GM12878 (cell line): ENCODE measurements at regions not wholly inside any gene's neighbourhood (a gene's known extent, or its start where the extent isn't known, plus 50 kb on each side); places are given as distances from the start of the nearest gene placed in this dataset.

Experiments used
- ATAC-seq: fragments of 200-7000 bp; cut with Tn5 transposase; 3 replicates; pipeline ENCODE4 v1.9.1; 2020; ENCODE audit warnings: mild to moderate bottlenecking, moderate library complexity
- BruUV-seq: library from RNA; stranded (reverse); fragments of 400-500 nt; replicated peaks from 2 replicates; lab custom pipeline; 2021; lab: Mats Ljungman, UMichigan
- CTCF ChIA-PET: fragments of 300-600 bp; sonication (Branson Sonifier 250); formaldehyde crosslinking; extraction: SDS; loops from one replicate; lab custom pipeline; 2021; ENCODE audit warnings: inconsistent platforms; lab: Yijun Ruan, JAX
- POLR2A ChIA-PET: fragments of 350-600 bp; formaldehyde crosslinking; extraction: SDS; loops from one replicate; lab custom pipeline; 2021; ENCODE audit warnings: inconsistent platforms; lab: Charles Lee
- RAD21 ChIA-PET: fragments of 300-600 bp; sonication (Branson Sonifier 250); formaldehyde crosslinking; loops from one replicate; lab custom pipeline; 2023; ENCODE audit warnings: antibody characterized with exemption; ENCODE audit not compliant: unreplicated experiment; lab: Charles Lee
- SMC1A ChIA-PET: fragments of 300-600 bp; sonication (Branson Sonifier 250); formaldehyde crosslinking; loops from one replicate; lab custom pipeline; 2023; ENCODE audit not compliant: unreplicated experiment, uncharacterized antibody; lab: Charles Lee
- DNase-seq: peaks from one replicate; pipeline ENCODE4 v3.0.0-alpha.2; 2011; ENCODE audit warnings: low read depth, low spot score
- FAIRE-seq: peaks from 3 replicates; lab custom pipeline; 2011; peaks lifted over from hg19 to GRCh38; lab: Jason Lieb, UNC
- H2AFZ ChIP-seq: 2 replicates; pipeline ENCODE4 v1.6.0; 2011; ENCODE audit warnings: low read depth, low read length, control low read depth; ENCODE audit not compliant: control insufficient read depth
- H3K27ac ChIP-seq: 2 replicates; pipeline ENCODE4 v1.5.1; 2011; ENCODE audit warnings: control low read depth; ENCODE audit not compliant: control insufficient read depth, insufficient read depth
- H3K27me3 ChIP-seq, 2 experiments: replicated peaks in 1 of 2; 2 replicates each; pipeline versions ENCODE4 v1.6.0 to v1.6.1; 2011; ENCODE audit warnings: low read length in 1 of 2; ENCODE audit not compliant: control insufficient read depth in 2 of 2, insufficient read depth in 2 of 2
- H3K36me3 ChIP-seq, 2 experiments: 2 replicates each; pipeline ENCODE4 v1.5.1; 2011; ENCODE audit warnings: low read length in 1 of 2; ENCODE audit not compliant: control insufficient read depth in 2 of 2, insufficient read depth in 2 of 2
- H3K4me1 ChIP-seq: 2 replicates; pipeline ENCODE4 v1.6.1; 2011; ENCODE audit warnings: mild to moderate bottlenecking, low read length, moderate library complexity, mixed read lengths; ENCODE audit not compliant: control insufficient read depth, insufficient read depth
- H3K4me2 ChIP-seq: 2 replicates; pipeline ENCODE4 v1.6.0; 2011; ENCODE audit warnings: control low read depth; ENCODE audit not compliant: control insufficient read depth, insufficient read depth
- H3K4me3 ChIP-seq: fragments of 200-600 bp; sonication (generic); 2 replicates; pipeline ENCODE4 v1.5.1; 2016
- H3K79me2 ChIP-seq: 2 replicates; pipeline ENCODE4 v1.6.0; 2011; ENCODE audit warnings: low read length; ENCODE audit not compliant: control insufficient read depth, insufficient read depth
- H3K9ac ChIP-seq: 2 replicates; pipeline ENCODE4 v1.8.0; 2011; ENCODE audit warnings: low read length, control low read depth, mixed read lengths; ENCODE audit not compliant: control insufficient read depth, insufficient read depth
- H3K9me3 ChIP-seq: replicated peaks from 3 replicates; pipeline ENCODE4 v1.5.1; 2011; ENCODE audit warnings: mild to moderate bottlenecking, low read length; ENCODE audit not compliant: control insufficient read depth, insufficient read depth
- H4K20me1 ChIP-seq: 2 replicates; pipeline ENCODE4 v1.6.0; 2011; ENCODE audit not compliant: control insufficient read depth, insufficient read depth
- ATF2 ChIP-seq: IDR thresholded peaks from 2 replicates; pipeline ENCODE4 v1.6.1; 2012; ENCODE audit warnings: low read length, inconsistent platforms
- CBX5 ChIP-seq: sonication (generic); IDR thresholded peaks from 2 replicates; pipeline ENCODE4 v1.6.1; 2016; ENCODE audit warnings: low read depth, moderate library complexity, mild to moderate bottlenecking, inconsistent platforms
- CHD2 ChIP-seq: IDR thresholded peaks from 2 replicates; pipeline ENCODE4 v1.6.1; 2011; ENCODE audit warnings: low read depth, low read length, improper control_type of control experiment, borderline replicate concordance
- DPF2 ChIP-seq: fragments of 450-650 bp; IDR thresholded peaks from 2 replicates; pipeline ENCODE4 v1.6.1; 2017; ENCODE audit warnings: mild to moderate bottlenecking
- EZH2 ChIP-seq: IDR thresholded peaks from 2 replicates; pipeline ENCODE4 v1.6.1; 2012; ENCODE audit warnings: low read depth, mild to moderate bottlenecking, control low read depth, inconsistent platforms, low read length, borderline replicate concordance; ENCODE audit not compliant: control insufficient read depth
- FOXM1 ChIP-seq: IDR thresholded peaks from 2 replicates; pipeline ENCODE4 v1.6.1; 2012; ENCODE audit warnings: low read depth, mild to moderate bottlenecking, inconsistent platforms, low read length, moderate library complexity
- IKZF2 ChIP-seq, 2 experiments: fragments of 450-650 bp; IDR thresholded peaks; 2 replicates each; pipeline ENCODE4 v1.6.1; 2017; ENCODE audit warnings: mild to moderate bottlenecking in 2 of 2, moderate library complexity in 2 of 2
- MEF2B ChIP-seq: fragments of 450-650 bp; IDR thresholded peaks from 2 replicates; pipeline ENCODE4 v1.6.1; 2018; ENCODE audit warnings: mild to moderate bottlenecking, moderate library complexity; ENCODE audit not compliant: partially characterized antibody, poor library complexity, severe bottlenecking
- MTA2 ChIP-seq: fragments of 450-650 bp; IDR thresholded peaks from 2 replicates; pipeline ENCODE4 v1.6.1; 2016; ENCODE audit warnings: low read depth, mild to moderate bottlenecking, moderate library complexity
- NRF1 ChIP-seq: conservative IDR thresholded peaks from 2 replicates; pipeline ENCODE4 v1.6.1; 2011; ENCODE audit warnings: mild to moderate bottlenecking, low read depth, low read length, improper control_type of control experiment
- PAX5 ChIP-seq: IDR thresholded peaks from 2 replicates; pipeline ENCODE4 v1.6.1; 2011; ENCODE audit warnings: low read depth, low read length, borderline replicate concordance
- POLR2A ChIP-seq: IDR thresholded peaks from 2 replicates; pipeline ENCODE4 v1.6.1; 2011; ENCODE audit warnings: low read depth, mild to moderate bottlenecking, low read length
- RUNX3 ChIP-seq: IDR thresholded peaks from 2 replicates; pipeline ENCODE4 v1.6.1; 2012; ENCODE audit warnings: low read length, inconsistent platforms
- TAF1 ChIP-seq: IDR thresholded peaks from 2 replicates; pipeline ENCODE4 v1.6.1; 2011; ENCODE audit warnings: mild to moderate bottlenecking, low read depth, low read length, borderline replicate concordance
- WRNIP1 ChIP-seq: IDR thresholded peaks from 2 replicates; pipeline ENCODE4 v1.6.1; 2011; ENCODE audit warnings: low read depth, low read length, improper control_type of control experiment, borderline replicate concordance
- YBX1 ChIP-seq: fragments of 450-650 bp; IDR thresholded peaks from 2 replicates; pipeline ENCODE4 v1.6.1; 2016; ENCODE audit warnings: antibody characterized with exemption
- ZBTB4 ChIP-seq: fragments of 450-650 bp; formaldehyde crosslinking; IDR thresholded peaks from 2 replicates; pipeline ENCODE4 v1.4.0; 2022; ENCODE audit warnings: mild to moderate bottlenecking, moderate library complexity
- ZBTB40 ChIP-seq: fragments of 450-650 bp; IDR thresholded peaks from 2 replicates; pipeline ENCODE4 v1.6.1; 2016; ENCODE audit warnings: mild to moderate bottlenecking, moderate library complexity, borderline replicate concordance
- ZNF384 ChIP-seq: IDR thresholded peaks from 2 replicates; pipeline ENCODE4 v1.6.1; 2012; ENCODE audit warnings: low read depth, mild to moderate bottlenecking, low read length, improper control_type of control experiment, borderline replicate concordance
- whole genome bisulfite sequencing: methylation state at CpG from one replicate; pipeline ENCODE4 v1.1.6; 2016; ENCODE audit warnings: low lambda C conversion rate; ENCODE audit not compliant: insufficient replicate concordance, insufficient coverage; ENCODE audit errors: missing lambda C conversion rate; 5-methylcytosine and 5-hydroxymethylcytosine counted together
- in situ Hi-C: fragments of 300-500 bp; cut with MboI; formaldehyde crosslinking; loops from 9 replicates; pipeline ENCODE4 v1.14.3; 2018; ENCODE audit warnings: mixed read lengths
- intact Hi-C: fragments of 100-400 bp; cut with micrococcal nuclease; formaldehyde crosslinking; loops from one replicate; pipeline ENCODE4 v1.14.2; 2022; ENCODE audit not compliant: unreplicated experiment

- CTCF ChIA-PET = no interaction called here
- Histone ChIP-seq H3K79me2 (no peaks in the 10 kb centered on the region), H3K4me2 (no peak overlapping the region), H3K36me3 (no peaks in the 10 kb centered on the region), H3K4me1 (no peaks in the 10 kb centered on the region), H3K27me3 (no peaks in the 10 kb centered on the region), H3K4me3 (no peak overlapping the region), H2AFZ (no peak overlapping the region), H3K27ac (no peak overlapping the region), H3K9ac (no peak overlapping the region), H3K9me3 (peaks cover 2% of the 10 kb centered on the region; the same call in 1 of the 3 replicates), H4K20me1 (no peaks in the 10 kb centered on the region)
- POLR2A ChIA-PET = no interaction called here
- intact Hi-C loops (no loop called here), in situ Hi-C loops (no loop called here)
- no peak for FAIRE-seq
- WGBS = 0% methylated on average over 1 of the region's 1 CpG
- no TSS peak for BruUV-seq
- RAD21 ChIA-PET = no interaction called here
- DNase-seq = no peak
- SMC1A ChIA-PET = no interaction called here
- ATAC-seq = no peak
- no peak for TF ChIP-seq ZBTB40
- no peak for TF ChIP-seq WRNIP1
- no peak for TF ChIP-seq DPF2
- TF ChIP-seq POLR2A = no peak
- no peak for TF ChIP-seq CHD2
- no peak for TF ChIP-seq ZBTB4 (CRISPR knock-in tag)
- TF ChIP-seq EZH2 = no peak
- TF ChIP-seq IKZF2 (IDR thresholded peaks at IDR 0.05) = no peak
- TF ChIP-seq CBX5 = no peak
- TF ChIP-seq NRF1 = no peak
- TF ChIP-seq FOXM1 = no peak
- TF ChIP-seq MTA2 = no peak
- TF ChIP-seq MEF2B = no peak
- no peak for TF ChIP-seq ZNF384
- TF ChIP-seq YBX1 = no peak
- TF ChIP-seq TAF1 = no peak
- no peak for TF ChIP-seq RUNX3
- TF ChIP-seq PAX5 = no peak
- no peak for TF ChIP-seq ATF2
- TF ChIP-seq, all 136 proteins: peak for 0
Observed at GRCh38 chr17:73840829-73841228, 196.6 kb upstream of the SDK2 start.
